ENCODE measurements at regions not wholly inside any gene's neighbourhood (a gene's known extent, or its start where the extent isn't known, plus 50 kb on each side); places are given as distances from the start of the nearest gene placed in this dataset.

- WGBS (ENCODE audit: insufficient coverage), result no CpG with 5 or more reads among the region's 3 CpGs
- Mint-ChIP-seq H3K4me1 (no peaks in the 10 kb centered on the region), H3K27ac (no peak overlapping the region)
Measured at GRCh38 chr6:166068768-166069167, 98.9 kb downstream of the TBXT start.

GRCh38 chr6:166058064-166058739 lies 109.4 kb downstream of the TBXT start:
- no peaks in the 10 kb centered on the region for H3K27me3 ChIP-seq (ENCODE audit: control insufficient read depth in 2 of 2, insufficient read depth in 2 of 2, low read length in 2 of 2)
- no peak overlapping the region for H3K4me2 ChIP-seq (replicated peaks; ENCODE audit: extremely low read depth, low read length, poor library complexity, severe bottlenecking)
- peaks cover 14 to 28% (median 19%) of the 10 kb centered on the region in 7 donors for H3K9me3 Mint-ChIP-seq
- WGBS (ENCODE audit: insufficient coverage), result 70% methylated on average over 4 of the region's 10 CpGs
- no peaks in the 10 kb centered on the region for H3K36me3 Mint-ChIP-seq
- peaks cover 16 to 24% of the 10 kb centered on the region in 2 donors for H3K9me3 ChIP-seq (replicated peaks in 1 of 2; ENCODE audit: control insufficient read depth in 1 of 2, insufficient read depth in 1 of 2, low read length in 2 of 2)
- H3K27ac ChIP-seq (ENCODE audit: low read depth in 1 of 2, low read length in 2 of 2), result no peak overlapping the region
- H3K4me3 ChIP-seq (replicated peaks in 1 of 3; ENCODE audit: low read depth in 2 of 3, low read length in 3 of 3), result no peak overlapping the region
- H3K4me3 Mint-ChIP-seq, result no peak overlapping the region
- H3K9ac ChIP-seq (ENCODE audit: insufficient read depth, low read length, poor library complexity, severe bottlenecking), result no peak overlapping the region
- peaks cover 1 to 3% (median 1%) of the 10 kb centered on the region in 3 donors for H3K27me3 Mint-ChIP-seq (ENCODE audit: low read depth in 3 of 3)
- intact Hi-C loops (cut with micrococcal nuclease), result no loop called here
- DNase-seq, result no peak
- H3K79me2 ChIP-seq (ENCODE audit: insufficient read depth, low read length), result no peaks in the 10 kb centered on the region
- no peaks in the 10 kb centered on the region for H3K4me1 ChIP-seq (ENCODE audit: control insufficient read depth in 1 of 2, insufficient read depth in 2 of 2, low read length in 2 of 2)
- H2AFZ ChIP-seq (ENCODE audit: insufficient read depth, low read depth, low read length, poor library complexity, severe bottlenecking), result no peak overlapping the region
- no peak for TF ChIP-seq CTCF (IDR thresholded peaks at IDR 0.05)
- H4K20me1 ChIP-seq (ENCODE audit: insufficient read depth, low read length), result no peaks in the 10 kb centered on the region
- H3K4me1 Mint-ChIP-seq, result no peaks in the 10 kb centered on the region
- H3K36me3 ChIP-seq (replicated peaks in 1 of 2; ENCODE audit: control insufficient read depth in 1 of 2, insufficient read depth in 2 of 2, low read length in 2 of 2), result no peaks in the 10 kb centered on the region
- peak overlapping the region in 1 of 7 donors; percentile 52 for H3K27ac Mint-ChIP-seq

More at GRCh38 chr6:166068768-166069167, 98.9 kb downstream of the TBXT start:
- no peak for TF ChIP-seq CTCF (IDR thresholded peaks at IDR 0.05)
- Histone ChIP-seq H3K4me1 (ENCODE audit: control insufficient read depth in 1 of 2, insufficient read depth in 2 of 2, low read length in 2 of 2) (no peaks in the 10 kb centered on the region), H3K27me3 (ENCODE audit: control insufficient read depth in 2 of 2, insufficient read depth in 2 of 2, low read length in 2 of 2) (no peaks in the 10 kb centered on the region), H3K9ac (ENCODE audit: insufficient read depth, low read length, poor library complexity, severe bottlenecking) (no peak overlapping the region), H3K4me3 (replicated peaks in 1 of 3; ENCODE audit: low read depth in 2 of 3, low read length in 3 of 3) (no peak overlapping the region), H3K9me3 (replicated peaks in 1 of 2; ENCODE audit: control insufficient read depth in 1 of 2, insufficient read depth in 1 of 2, low read length in 2 of 2) (peaks cover 7 to 9% of the 10 kb centered on the region in 2 donors), H3K4me2 (replicated peaks; ENCODE audit: extremely low read depth, low read length, poor library complexity, severe bottlenecking) (no peak overlapping the region), H2AFZ (ENCODE audit: insufficient read depth, low read depth, low read length, poor library complexity, severe bottlenecking) (no peak overlapping the region), H4K20me1 (ENCODE audit: insufficient read depth, low read length) (no peaks in the 10 kb centered on the region), H3K79me2 (ENCODE audit: insufficient read depth, low read length) (no peaks in the 10 kb centered on the region), H3K27ac (ENCODE audit: low read depth in 1 of 2, low read length in 2 of 2) (no peak overlapping the region), H3K36me3 (replicated peaks in 1 of 2; ENCODE audit: control insufficient read depth in 1 of 2, insufficient read depth in 2 of 2, low read length in 2 of 2) (no peaks in the 10 kb centered on the region)
- no peaks in the 10 kb centered on the region for H3K36me3 Mint-ChIP-seq
- H3K9me3 Mint-ChIP-seq, result peaks cover 4 to 22% (median 8%) of the 10 kb centered on the region in 7 donors
- intact Hi-C loops (cut with micrococcal nuclease), result no loop called here
- H3K4me3 Mint-ChIP-seq, result no peak overlapping the region
- no peak for DNase-seq
- H3K27me3 Mint-ChIP-seq (ENCODE audit: low read depth in 3 of 3), result peaks cover 0 to 4% (median 0%) of the 10 kb centered on the region in 3 donors
